Endodermal cell (in vitro differentiated cells): ENCODE measurements at regions not wholly inside any gene's neighbourhood (a gene's known extent, or its start where the extent isn't known, plus 50 kb on each side); places are given as distances from the start of the nearest gene placed in this dataset.

Source experiments
- DNase-seq: peaks from one replicate; pipeline ENCODE4 v3.0.0-alpha.2; 2017
- H3K27ac ChIP-seq: 2 replicates; pipeline ENCODE4 v1.5.1; 2013; ENCODE audit warnings: mild to moderate bottlenecking, low read depth, low read length, moderate library complexity
- H3K27me3 ChIP-seq: 2 replicates; pipeline ENCODE4 v1.6.1; 2013; ENCODE audit warnings: mild to moderate bottlenecking, low read length, moderate library complexity; ENCODE audit not compliant: insufficient read depth, control insufficient read depth, poor library complexity, severe bottlenecking
- H3K36me3 ChIP-seq: 2 replicates; pipeline ENCODE4 v1.7.0; 2013; ENCODE audit warnings: mild to moderate bottlenecking, low read length, moderate library complexity; ENCODE audit not compliant: control insufficient read depth, insufficient read depth
- H3K4me1 ChIP-seq: one replicate; pipeline ENCODE4 v1.7.0; 2013; ENCODE audit warnings: low read length; ENCODE audit not compliant: control insufficient read depth, insufficient read depth
- H3K4me3 ChIP-seq: 2 replicates; pipeline ENCODE4 v1.5.1; 2013; ENCODE audit warnings: mild to moderate bottlenecking, low read length, moderate library complexity
- H3K9ac ChIP-seq: 2 replicates; pipeline ENCODE4 v1.6.1; 2013; ENCODE audit warnings: mild to moderate bottlenecking, low read length, moderate library complexity; ENCODE audit not compliant: poor library complexity, severe bottlenecking; ENCODE audit errors: extremely low read depth
- H3K9me3 ChIP-seq: 2 replicates; pipeline ENCODE4 v1.6.1; 2013; ENCODE audit warnings: mild to moderate bottlenecking, low read length, moderate library complexity; ENCODE audit not compliant: control insufficient read depth
- H3K27ac Mint-ChIP-seq: 2 replicates; pipeline ENCODE4 v1.8.0; 2020; ENCODE audit warnings: mixed read lengths
- H3K27me3 Mint-ChIP-seq: 2 replicates; pipeline ENCODE4 v1.8.0; 2021; ENCODE audit warnings: mild to moderate bottlenecking, mixed read lengths; ENCODE audit not compliant: insufficient read depth
- H3K36me3 Mint-ChIP-seq: 2 replicates; pipeline ENCODE4 v1.8.0; 2020; ENCODE audit warnings: low read depth, mixed read lengths
- H3K4me1 Mint-ChIP-seq: 2 replicates; pipeline ENCODE4 v1.8.0; 2020; ENCODE audit warnings: mixed read lengths
- H3K4me3 Mint-ChIP-seq: 2 replicates; pipeline ENCODE4 v1.8.0; 2020; ENCODE audit warnings: mild to moderate bottlenecking, moderate library complexity, mixed read lengths
- H3K9me3 Mint-ChIP-seq: 2 replicates; pipeline ENCODE4 v1.8.0; 2020; ENCODE audit warnings: mild to moderate bottlenecking, mixed read lengths
- WGBS, 2 experiments: methylation state at CpG; one replicate each; pipeline versions ENCODE4 v1.1.5 to v1.1.7; 2013; ENCODE audit warnings: missing lambda C conversion rate in 2 of 2, mixed read lengths in 1 of 2; ENCODE audit not compliant: insufficient coverage in 1 of 2, insufficient read length in 1 of 2; 5-methylcytosine and 5-hydroxymethylcytosine counted together
- TF ChIP-seq, protein P1 (sequence below): fragments of 200-600 bp; sonication (generic); conservative IDR thresholded peaks from 2 replicates; pipeline ENCODE4 v1.5.0; 2021; ENCODE audit warnings: antibody characterized with exemption, mild to moderate bottlenecking

DNA sequence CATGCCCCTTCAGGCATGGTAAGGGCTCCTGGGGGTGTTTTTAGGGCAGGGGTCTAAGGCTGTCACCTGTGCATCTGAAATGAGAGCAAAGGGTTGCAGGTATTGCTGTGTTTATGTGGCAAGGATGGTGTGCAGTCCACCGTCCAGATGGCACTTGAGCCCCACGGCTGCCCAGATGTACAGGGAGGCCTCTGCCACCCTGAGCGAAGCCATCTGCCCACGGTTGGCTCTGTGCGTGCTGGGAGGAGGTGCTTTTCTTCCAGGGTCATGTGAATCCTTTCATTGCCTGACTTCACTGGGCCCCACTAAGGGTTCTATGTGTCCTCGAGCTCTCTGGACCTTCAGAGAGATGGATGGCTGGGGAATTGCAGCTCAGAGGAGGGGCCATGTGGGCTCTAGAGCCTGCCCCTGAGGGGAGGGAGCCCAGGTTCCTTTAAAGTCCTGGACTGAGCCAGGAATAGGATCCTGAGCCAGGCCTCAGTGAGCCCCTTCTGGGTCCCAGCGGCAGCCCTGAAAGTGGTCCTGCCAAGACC lies 89.9 kb downstream of the CTTN start:
- peaks cover 11% of the 10 kb centered on the region for H3K9me3 ChIP-seq

DNA sequence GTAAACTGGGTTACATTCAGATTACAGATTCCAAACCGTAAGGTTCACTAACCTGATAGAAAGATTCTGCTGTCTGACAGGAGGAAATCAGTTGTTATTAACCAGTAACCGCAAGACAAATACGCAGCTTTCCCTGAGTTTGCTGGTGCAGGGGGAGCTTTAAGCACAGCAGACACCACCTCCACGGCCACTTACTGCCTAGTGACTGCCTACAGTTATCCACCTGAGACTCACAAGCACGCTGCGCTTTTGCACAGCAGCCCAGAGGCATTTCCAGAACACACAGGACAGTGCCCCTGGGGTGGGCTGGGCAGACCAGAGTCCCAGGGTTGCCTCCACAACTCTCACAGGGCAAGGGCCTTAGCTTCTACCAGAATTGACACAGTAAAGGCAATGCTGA lies 90.9 kb downstream of the CTTN start:
- DNase-seq = no peak
- Mint-ChIP-seq H3K9me3 (peaks cover 14% of the 10 kb centered on the region), H3K27me3 (no peaks in the 10 kb centered on the region), H3K4me1 (peaks cover under 1% of the 10 kb centered on the region), H3K27ac (no peak overlapping the region), H3K4me3 (no peak overlapping the region), H3K36me3 (peaks cover 34% of the 10 kb centered on the region)
- no peaks in the 10 kb centered on the region for H3K4me1 ChIP-seq
- WGBS, 2 experiments = 92 to 94% methylated on average over 6 of the region's 6 CpGs
- no peak overlapping the region for H3K9ac ChIP-seq
- no peaks in the 10 kb centered on the region for H3K27me3 ChIP-seq
- TF ChIP-seq, protein P1, sequence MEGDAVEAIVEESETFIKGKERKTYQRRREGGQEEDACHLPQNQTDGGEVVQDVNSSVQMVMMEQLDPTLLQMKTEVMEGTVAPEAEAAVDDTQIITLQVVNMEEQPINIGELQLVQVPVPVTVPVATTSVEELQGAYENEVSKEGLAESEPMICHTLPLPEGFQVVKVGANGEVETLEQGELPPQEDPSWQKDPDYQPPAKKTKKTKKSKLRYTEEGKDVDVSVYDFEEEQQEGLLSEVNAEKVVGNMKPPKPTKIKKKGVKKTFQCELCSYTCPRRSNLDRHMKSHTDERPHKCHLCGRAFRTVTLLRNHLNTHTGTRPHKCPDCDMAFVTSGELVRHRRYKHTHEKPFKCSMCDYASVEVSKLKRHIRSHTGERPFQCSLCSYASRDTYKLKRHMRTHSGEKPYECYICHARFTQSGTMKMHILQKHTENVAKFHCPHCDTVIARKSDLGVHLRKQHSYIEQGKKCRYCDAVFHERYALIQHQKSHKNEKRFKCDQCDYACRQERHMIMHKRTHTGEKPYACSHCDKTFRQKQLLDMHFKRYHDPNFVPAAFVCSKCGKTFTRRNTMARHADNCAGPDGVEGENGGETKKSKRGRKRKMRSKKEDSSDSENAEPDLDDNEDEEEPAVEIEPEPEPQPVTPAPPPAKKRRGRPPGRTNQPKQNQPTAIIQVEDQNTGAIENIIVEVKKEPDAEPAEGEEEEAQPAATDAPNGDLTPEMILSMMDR = no peak
- no peak overlapping the region for H3K27ac ChIP-seq
- peaks cover 11% of the 10 kb centered on the region for H3K9me3 ChIP-seq
- H3K4me3 ChIP-seq = no peak overlapping the region
- no peaks in the 10 kb centered on the region for H3K36me3 ChIP-seq

More for the DNA sequence above, 89.9 kb downstream of the CTTN start:
- H3K27me3 ChIP-seq = no peaks in the 10 kb centered on the region
- H3K27ac ChIP-seq = no peak overlapping the region
- no peak overlapping the region for H3K4me3 ChIP-seq
- H3K36me3 ChIP-seq = no peaks in the 10 kb centered on the region
- H3K9ac ChIP-seq = no peak overlapping the region
- WGBS, 2 experiments = 92 to 93% methylated on average over 7 of the region's 7 CpGs
- H3K27me3 Mint-ChIP-seq = no peaks in the 10 kb centered on the region
- H3K4me1 ChIP-seq = no peaks in the 10 kb centered on the region
- no peak overlapping the region for H3K4me3 Mint-ChIP-seq
- DNase-seq = no peak
- peaks cover 34% of the 10 kb centered on the region for H3K36me3 Mint-ChIP-seq
- TF ChIP-seq, protein P1 = no peak
- peaks cover 7% of the 10 kb centered on the region for H3K4me1 Mint-ChIP-seq
- H3K9me3 Mint-ChIP-seq = peaks cover 14% of the 10 kb centered on the region
- H3K27ac Mint-ChIP-seq = no peak overlapping the region

DNA sequence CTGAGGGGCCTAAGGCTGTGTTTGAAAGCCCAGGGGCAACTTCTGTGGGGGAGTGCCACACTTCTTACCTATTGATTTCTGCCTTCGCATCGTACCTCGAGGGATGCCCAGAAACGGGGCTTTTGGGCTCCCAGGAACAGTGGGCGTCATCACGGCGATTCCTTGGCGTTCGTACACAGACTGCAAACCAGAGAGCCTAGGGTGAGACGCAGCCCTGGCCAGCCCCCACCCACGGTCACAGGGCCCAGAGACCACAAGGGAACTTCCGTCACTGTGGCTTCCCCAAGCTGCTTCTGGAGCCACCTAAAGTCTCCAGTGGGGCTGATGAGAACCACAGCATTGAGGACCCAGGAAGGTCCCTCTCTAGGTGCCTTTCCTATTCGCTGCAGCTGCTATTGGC lies 91.9 kb downstream of the CTTN start:
- TF ChIP-seq, protein P1 = no peak
- 96 to 97% methylated on average over 12 to 13 of the region's 13 CpGs for WGBS, 2 experiments
- H3K4me1 ChIP-seq = no peaks in the 10 kb centered on the region
- no peak overlapping the region for H3K4me3 Mint-ChIP-seq
- no peak overlapping the region for H3K9ac ChIP-seq
- no peaks in the 10 kb centered on the region for H3K27me3 Mint-ChIP-seq
- peaks cover 11% of the 10 kb centered on the region for H3K9me3 ChIP-seq
- peaks cover 34% of the 10 kb centered on the region for H3K36me3 Mint-ChIP-seq
- H3K36me3 ChIP-seq = no peaks in the 10 kb centered on the region
- H3K4me3 ChIP-seq = no peak overlapping the region
- H3K27ac ChIP-seq = no peak overlapping the region
- H3K9me3 Mint-ChIP-seq = peaks cover 14% of the 10 kb centered on the region
- no peak for DNase-seq
- H3K27ac Mint-ChIP-seq = no peak overlapping the region
- no peaks in the 10 kb centered on the region for H3K4me1 Mint-ChIP-seq
- no peaks in the 10 kb centered on the region for H3K27me3 ChIP-seq
